ENCODE measurements at regions not wholly inside any gene's neighbourhood (a gene's known extent, or its start where the extent isn't known, plus 50 kb on each side); places are given as distances from the start of the nearest gene placed in this dataset.

DNA sequence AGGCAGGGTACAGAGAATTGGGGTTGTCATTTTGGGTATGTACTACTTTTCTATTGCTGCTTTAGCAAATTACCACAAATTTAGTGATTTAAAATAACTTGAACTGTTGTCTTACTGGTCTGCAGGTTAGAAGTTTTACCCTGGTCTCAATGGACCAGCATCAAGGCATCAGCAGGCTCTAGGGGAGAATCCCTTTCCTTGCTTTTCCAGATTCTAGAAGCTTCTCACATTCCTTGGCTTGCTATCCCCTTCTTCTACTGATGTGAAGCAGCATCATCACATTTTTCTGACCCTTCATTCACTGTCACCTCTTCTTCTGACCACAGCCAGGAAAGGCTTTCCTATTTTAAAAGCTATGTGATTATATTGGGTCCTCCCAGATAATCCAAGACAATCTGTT is 237.8 kb upstream of the RBMS1 start:
- TF ChIP-seq, protein P1, sequence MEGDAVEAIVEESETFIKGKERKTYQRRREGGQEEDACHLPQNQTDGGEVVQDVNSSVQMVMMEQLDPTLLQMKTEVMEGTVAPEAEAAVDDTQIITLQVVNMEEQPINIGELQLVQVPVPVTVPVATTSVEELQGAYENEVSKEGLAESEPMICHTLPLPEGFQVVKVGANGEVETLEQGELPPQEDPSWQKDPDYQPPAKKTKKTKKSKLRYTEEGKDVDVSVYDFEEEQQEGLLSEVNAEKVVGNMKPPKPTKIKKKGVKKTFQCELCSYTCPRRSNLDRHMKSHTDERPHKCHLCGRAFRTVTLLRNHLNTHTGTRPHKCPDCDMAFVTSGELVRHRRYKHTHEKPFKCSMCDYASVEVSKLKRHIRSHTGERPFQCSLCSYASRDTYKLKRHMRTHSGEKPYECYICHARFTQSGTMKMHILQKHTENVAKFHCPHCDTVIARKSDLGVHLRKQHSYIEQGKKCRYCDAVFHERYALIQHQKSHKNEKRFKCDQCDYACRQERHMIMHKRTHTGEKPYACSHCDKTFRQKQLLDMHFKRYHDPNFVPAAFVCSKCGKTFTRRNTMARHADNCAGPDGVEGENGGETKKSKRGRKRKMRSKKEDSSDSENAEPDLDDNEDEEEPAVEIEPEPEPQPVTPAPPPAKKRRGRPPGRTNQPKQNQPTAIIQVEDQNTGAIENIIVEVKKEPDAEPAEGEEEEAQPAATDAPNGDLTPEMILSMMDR (IDR thresholded peaks at IDR 0.05; ENCODE audit: insufficient read depth, low read length), result no peak
- TF ChIP-seq POLR2AphosphoS5 (IDR thresholded peaks at IDR 0.05; ENCODE audit: low read depth) (no peak), GABPA (IDR thresholded peaks at IDR 0.05; ENCODE audit: low read depth) (no peak)
- TF ChIP-seq, protein P2, sequence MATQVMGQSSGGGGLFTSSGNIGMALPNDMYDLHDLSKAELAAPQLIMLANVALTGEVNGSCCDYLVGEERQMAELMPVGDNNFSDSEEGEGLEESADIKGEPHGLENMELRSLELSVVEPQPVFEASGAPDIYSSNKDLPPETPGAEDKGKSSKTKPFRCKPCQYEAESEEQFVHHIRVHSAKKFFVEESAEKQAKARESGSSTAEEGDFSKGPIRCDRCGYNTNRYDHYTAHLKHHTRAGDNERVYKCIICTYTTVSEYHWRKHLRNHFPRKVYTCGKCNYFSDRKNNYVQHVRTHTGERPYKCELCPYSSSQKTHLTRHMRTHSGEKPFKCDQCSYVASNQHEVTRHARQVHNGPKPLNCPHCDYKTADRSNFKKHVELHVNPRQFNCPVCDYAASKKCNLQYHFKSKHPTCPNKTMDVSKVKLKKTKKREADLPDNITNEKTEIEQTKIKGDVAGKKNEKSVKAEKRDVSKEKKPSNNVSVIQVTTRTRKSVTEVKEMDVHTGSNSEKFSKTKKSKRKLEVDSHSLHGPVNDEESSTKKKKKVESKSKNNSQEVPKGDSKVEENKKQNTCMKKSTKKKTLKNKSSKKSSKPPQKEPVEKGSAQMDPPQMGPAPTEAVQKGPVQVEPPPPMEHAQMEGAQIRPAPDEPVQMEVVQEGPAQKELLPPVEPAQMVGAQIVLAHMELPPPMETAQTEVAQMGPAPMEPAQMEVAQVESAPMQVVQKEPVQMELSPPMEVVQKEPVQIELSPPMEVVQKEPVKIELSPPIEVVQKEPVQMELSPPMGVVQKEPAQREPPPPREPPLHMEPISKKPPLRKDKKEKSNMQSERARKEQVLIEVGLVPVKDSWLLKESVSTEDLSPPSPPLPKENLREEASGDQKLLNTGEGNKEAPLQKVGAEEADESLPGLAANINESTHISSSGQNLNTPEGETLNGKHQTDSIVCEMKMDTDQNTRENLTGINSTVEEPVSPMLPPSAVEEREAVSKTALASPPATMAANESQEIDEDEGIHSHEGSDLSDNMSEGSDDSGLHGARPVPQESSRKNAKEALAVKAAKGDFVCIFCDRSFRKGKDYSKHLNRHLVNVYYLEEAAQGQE (IDR thresholded peaks at IDR 0.05; ENCODE audit: insufficient replicate concordance, low read depth), result no peak
